Common myeloid progenitor, CD34-positive (primary cell): ENCODE measurements at regions not wholly inside any gene's neighbourhood (a gene's known extent, or its start where the extent isn't known, plus 50 kb on each side); places are given as distances from the start of the nearest gene placed in this dataset.

Source experiments
- CTCF ChIA-PET: fragments of 350-600 bp; sonication (Branson Sonifier 250); formaldehyde crosslinking; loops from one replicate; lab custom pipeline; 2021; ENCODE audit warnings: antibody characterized with exemption; lab: Charles Lee
- POLR2A ChIA-PET: fragments of 350-600 bp; sonication (Branson Sonifier 250); formaldehyde crosslinking; loops from one replicate; lab custom pipeline; 2021; ENCODE audit warnings: antibody characterized with exemption; lab: Charles Lee
- DNase-seq, 3 donors: peaks; one replicate each; pipeline versions ENCODE4 v3.0.0 to v3.0.0-alpha.2; 2013
- H3K27ac ChIP-seq, 2 experiments: 1 replicate in 1 of 2; 2 replicates in 1 of 2; pipeline ENCODE4 v1.7.0; 2013; ENCODE audit warnings: inconsistent platforms in 2 of 2, low read length in 2 of 2, mild to moderate bottlenecking in 2 of 2, low read depth in 1 of 2, moderate library complexity in 1 of 2; ENCODE audit not compliant: severe bottlenecking in 2 of 2, insufficient read depth in 1 of 2, poor library complexity in 1 of 2
- H3K27me3 ChIP-seq, 5 experiments: replicated peaks in 2 of 5; 1 replicate in 3 of 5; 2 replicates in 2 of 5; pipeline versions ENCODE4 v1.6.1 to v1.7.0; 2013; ENCODE audit warnings: low read length in 4 of 5, mild to moderate bottlenecking in 2 of 5, moderate library complexity in 2 of 5, inconsistent platforms in 1 of 5; ENCODE audit not compliant: insufficient read depth in 5 of 5, control insufficient read depth in 4 of 5
- H3K36me3 ChIP-seq, 4 experiments: 1 replicate in 2 of 4; 2 replicates in 2 of 4; pipeline versions ENCODE4 v1.6.1 to v1.7.0; 2013; ENCODE audit warnings: low read length in 3 of 4, control low read depth in 1 of 4, mild to moderate bottlenecking in 1 of 4; ENCODE audit not compliant: control insufficient read depth in 4 of 4, insufficient read depth in 4 of 4
- H3K4me1 ChIP-seq, 4 experiments: 1 replicate in 3 of 4; 2 replicates in 1 of 4; pipeline versions ENCODE4 v1.6.1 to v1.7.1; 2013; ENCODE audit warnings: low read length in 3 of 4, mild to moderate bottlenecking in 3 of 4, control low read depth in 1 of 4, inconsistent platforms in 1 of 4, moderate library complexity in 1 of 4; ENCODE audit not compliant: control insufficient read depth in 4 of 4, insufficient read depth in 4 of 4; ENCODE audit errors: control extremely low read depth in 1 of 4
- H3K4me3 ChIP-seq, 7 experiments: 1 replicate in 4 of 7; 2 replicates in 3 of 7; pipeline versions ENCODE4 v1.5.1 to v1.7.0; 2013; ENCODE audit warnings: mild to moderate bottlenecking in 7 of 7, low read length in 6 of 7, moderate library complexity in 6 of 7, inconsistent platforms in 2 of 7, low read depth in 2 of 7, control low read depth in 1 of 7; ENCODE audit not compliant: insufficient read depth in 4 of 7, control insufficient read depth in 1 of 7; ENCODE audit errors: extremely low read depth in 1 of 7
- H3K9me3 ChIP-seq, 5 experiments: 1 replicate in 4 of 5; 2 replicates in 1 of 5; pipeline versions ENCODE4 v1.6.1 to v1.7.1; 2013; ENCODE audit warnings: low read length in 4 of 5, mild to moderate bottlenecking in 2 of 5, inconsistent platforms in 1 of 5, low read depth in 1 of 5, moderate library complexity in 1 of 5; ENCODE audit not compliant: control insufficient read depth in 4 of 5, insufficient read depth in 2 of 5; ENCODE audit errors: control extremely low read depth in 1 of 5
- WGBS: methylation state at CpG from one replicate; pipeline ENCODE4 v1.1.5; 2013; ENCODE audit not compliant: insufficient coverage; 5-methylcytosine and 5-hydroxymethylcytosine counted together

GRCh38 chr10:78300526-78300925 lies 266.9 kb downstream of the RPS24 start:
- peaks cover 8 to 39% (median 33%) of the 10 kb centered on the region in 4 experiments for H3K4me1 ChIP-seq
- H3K9me3 ChIP-seq, result no peaks in the 10 kb centered on the region
- WGBS, result 92% methylated on average over 2 of the region's 2 CpGs
- ChIA-PET CTCF (interaction anchor here (0.7 to 0.9 kb wide), 2 partner anchors 53 to 521 kb away, joined by 3 read pairs; no protein-coding TSS in a partner anchor), POLR2A (interaction anchor here (0.6 kb wide), 2 partner anchors 9 to 259 kb away, joined by 4 to 5 read pairs; no protein-coding TSS in a partner anchor)
- H3K36me3 ChIP-seq, result no peaks in the 10 kb centered on the region
- DNase-seq, result no peak
- H3K27me3 ChIP-seq, result no peaks in the 10 kb centered on the region
- H3K4me3 ChIP-seq, result no peak overlapping the region
- no peak overlapping the region for H3K27ac ChIP-seq

DNA sequence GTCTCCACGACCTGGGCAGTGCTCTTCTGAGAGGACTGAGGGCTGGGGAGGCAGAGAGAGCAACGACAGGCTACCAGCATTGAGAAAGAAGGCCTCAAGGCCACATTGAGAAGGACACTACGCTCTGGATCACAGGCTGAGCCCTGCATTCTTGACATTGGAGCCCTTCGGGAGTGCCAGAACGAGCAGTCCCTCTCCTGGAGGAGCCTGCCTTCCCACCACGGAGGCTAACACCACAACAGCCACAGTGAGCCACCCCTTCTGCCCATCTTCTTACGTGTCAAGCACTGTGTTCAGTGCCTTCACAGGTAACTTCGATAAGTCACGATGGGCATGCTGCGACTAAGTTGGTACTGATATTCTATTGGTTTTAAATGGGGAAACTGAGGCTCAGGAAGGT lies 267.8 kb downstream of the RPS24 start:
- ChIA-PET CTCF (interaction anchor here (1.0 to 1.8 kb wide), 10 partner anchors 48 to 254 kb away, joined by 3 to 7 read pairs (median 4); no protein-coding TSS in a partner anchor), POLR2A (no interaction called here)
- H3K27ac ChIP-seq, result no peak overlapping the region
- peaks cover 8 to 39% (median 32%) of the 10 kb centered on the region in 4 experiments for H3K4me1 ChIP-seq
- H3K9me3 ChIP-seq, result no peaks in the 10 kb centered on the region
- H3K4me3 ChIP-seq, result no peak overlapping the region
- no peak for DNase-seq
- no peaks in the 10 kb centered on the region for H3K27me3 ChIP-seq
- no peaks in the 10 kb centered on the region for H3K36me3 ChIP-seq
- 95% methylated on average over 10 of the region's 10 CpGs for WGBS

- Histone ChIP-seq H3K36me3 (no peaks in the 10 kb centered on the region), H3K4me3 (peak overlapping the region in 6 of 7 experiments; percentile 28 to 72 (median 66)), H3K27ac (peak overlapping the region in 1 of 2 experiments; percentile 74), H3K4me1 (peaks cover 8 to 39% (median 29%) of the 10 kb centered on the region in 4 experiments), H3K27me3 (peaks cover 0 to 2% (median 0%) of the 10 kb centered on the region in 5 experiments), H3K9me3 (no peaks in the 10 kb centered on the region)
- ChIA-PET POLR2A (interaction anchor here (1.3 kb wide), 1 partner anchor 66 kb away, joined by 5 read pairs; no protein-coding TSS in a partner anchor), CTCF (interaction anchor here (0.5 to 1.8 kb wide), 21 partner anchors 11 to 894 kb away, joined by 3 to 7 read pairs (median 4); no protein-coding TSS in a partner anchor)
- DNase-seq, result no peak
- WGBS, result 85% methylated on average over 10 of the region's 11 CpGs
Observed at GRCh38 chr10:78301891-78302738, 268.5 kb downstream of the RPS24 start.

DNA sequence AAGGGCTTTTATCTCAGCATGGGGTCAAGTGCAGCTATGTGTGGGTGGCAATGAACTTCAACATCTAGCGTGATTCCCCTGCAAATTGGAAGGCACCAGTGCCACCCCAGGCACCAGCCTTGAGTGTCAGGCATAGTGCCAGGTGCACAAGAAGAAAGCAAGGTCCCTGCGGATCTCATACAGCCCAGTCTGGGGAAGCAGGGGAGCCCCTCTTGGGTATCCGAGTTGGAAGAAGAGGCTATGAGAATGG lies 269.0 kb downstream of the RPS24 start:
- POLR2A ChIA-PET, result interaction anchor here (0.6 to 1.3 kb wide), 2 partner anchors 12 to 66 kb away, joined by 3 to 5 read pairs; no protein-coding TSS in a partner anchor
- 0% methylated on average over 2 of the region's 3 CpGs for WGBS
- no peak for DNase-seq
- Histone ChIP-seq H3K27ac (peak overlapping the region; percentile 59 to 74), H3K36me3 (no peaks in the 10 kb centered on the region), H3K9me3 (no peaks in the 10 kb centered on the region), H3K4me1 (peaks cover 8 to 39% (median 29%) of the 10 kb centered on the region in 4 experiments), H3K27me3 (peaks cover 0 to 2% (median 0%) of the 10 kb centered on the region in 5 experiments), H3K4me3 (peak overlapping the region; percentile 28 to 72 (median 65))
- CTCF ChIA-PET, result interaction anchor here (0.8 to 1.8 kb wide), 18 partner anchors 11 to 894 kb away, joined by 3 to 7 read pairs (median 4); no protein-coding TSS in a partner anchor

DNA sequence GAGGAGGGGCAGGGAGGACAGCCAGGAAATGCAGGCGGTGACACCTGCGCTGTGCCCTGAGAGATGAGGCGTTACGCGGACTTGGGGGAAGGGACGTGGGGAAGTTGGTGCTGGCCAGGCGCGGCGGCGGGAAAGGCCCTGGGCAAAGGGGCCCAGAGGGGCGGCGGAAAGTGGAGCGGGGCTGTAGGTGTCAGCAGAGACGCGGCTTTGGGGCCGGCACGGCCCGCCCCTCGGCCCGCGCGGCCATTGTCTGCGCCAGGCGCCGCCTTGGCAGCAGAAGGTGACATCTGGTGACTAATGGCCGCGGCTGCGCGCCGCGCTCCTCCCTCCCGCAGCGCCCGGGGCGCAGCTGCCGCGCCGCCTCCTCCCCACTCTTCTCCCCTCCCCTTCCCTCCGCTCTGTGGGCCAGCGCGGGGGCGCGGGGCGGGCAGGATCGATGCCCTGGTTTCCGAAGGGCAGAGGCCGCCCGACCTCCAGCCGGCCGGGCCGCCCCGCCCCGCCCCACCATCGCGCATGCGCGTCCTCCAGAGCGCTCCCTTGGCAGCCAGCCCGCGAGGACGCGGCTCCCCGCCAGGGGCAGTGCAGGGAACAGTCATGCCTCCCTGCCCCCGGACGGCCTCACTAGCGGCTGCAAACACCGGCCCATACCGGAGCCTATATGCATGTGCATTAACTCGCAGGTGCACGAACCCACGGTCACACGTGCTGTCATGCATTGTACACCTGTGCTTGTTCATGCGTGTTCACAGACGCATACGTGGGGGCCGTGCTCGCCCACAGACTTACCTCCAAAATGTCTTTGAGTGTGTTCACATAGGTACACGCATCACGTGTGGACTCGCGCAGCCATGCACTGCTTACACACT lies 269.6 kb downstream of the RPS24 start:
- Histone ChIP-seq H3K4me3 (peak overlapping the region; percentile 28 to 72 (median 65)), H3K4me1 (peaks cover 8 to 39% (median 29%) of the 10 kb centered on the region in 4 experiments), H3K27ac (peak overlapping the region; percentile 59 to 74), H3K27me3 (peaks cover 0 to 2% (median 0%) of the 10 kb centered on the region in 5 experiments), H3K9me3 (no peaks in the 10 kb centered on the region), H3K36me3 (no peaks in the 10 kb centered on the region)
- 8% methylated on average over 62 of the region's 81 CpGs for WGBS
- ChIA-PET CTCF (interaction anchor here (0.6 to 1.9 kb wide), 20 partner anchors 10 to 893 kb away, joined by 3 to 7 read pairs (median 4); no protein-coding TSS in a partner anchor), POLR2A (interaction anchor here (0.6 to 1.3 kb wide), 2 partner anchors 12 to 67 kb away, joined by 3 to 5 read pairs; no protein-coding TSS in a partner anchor)
- peak; percentile 93 to 97 (median 97) for DNase-seq

- Histone ChIP-seq H3K9me3 (no peaks in the 10 kb centered on the region), H3K4me3 (no peak overlapping the region), H3K4me1 (peaks cover 7 to 32% (median 27%) of the 10 kb centered on the region in 4 experiments), H3K27me3 (peaks cover 0 to 2% (median 0%) of the 10 kb centered on the region in 5 experiments), H3K36me3 (no peaks in the 10 kb centered on the region), H3K27ac (no peak overlapping the region)
- ChIA-PET POLR2A (interaction anchor here (0.9 kb wide), 1 partner anchor 45 kb away, joined by 3 read pairs; no protein-coding TSS in a partner anchor), CTCF (interaction anchor here (0.6 to 2.4 kb wide), 12 partner anchors 10 to 257 kb away, joined by 3 to 12 read pairs (median 4); no protein-coding TSS in a partner anchor)
- WGBS, result 86% methylated on average over 12 of the region's 12 CpGs
- DNase-seq, result peak in 2 of 3 donors; percentile 26 to 31
Observed at GRCh38 chr10:78304091-78305045, 270.7 kb downstream of the RPS24 start.
